ENCODE measurements at regions not wholly inside any gene's neighbourhood (a gene's known extent, or its start where the extent isn't known, plus 50 kb on each side); places are given as distances from the start of the nearest gene placed in this dataset.

DNA sequence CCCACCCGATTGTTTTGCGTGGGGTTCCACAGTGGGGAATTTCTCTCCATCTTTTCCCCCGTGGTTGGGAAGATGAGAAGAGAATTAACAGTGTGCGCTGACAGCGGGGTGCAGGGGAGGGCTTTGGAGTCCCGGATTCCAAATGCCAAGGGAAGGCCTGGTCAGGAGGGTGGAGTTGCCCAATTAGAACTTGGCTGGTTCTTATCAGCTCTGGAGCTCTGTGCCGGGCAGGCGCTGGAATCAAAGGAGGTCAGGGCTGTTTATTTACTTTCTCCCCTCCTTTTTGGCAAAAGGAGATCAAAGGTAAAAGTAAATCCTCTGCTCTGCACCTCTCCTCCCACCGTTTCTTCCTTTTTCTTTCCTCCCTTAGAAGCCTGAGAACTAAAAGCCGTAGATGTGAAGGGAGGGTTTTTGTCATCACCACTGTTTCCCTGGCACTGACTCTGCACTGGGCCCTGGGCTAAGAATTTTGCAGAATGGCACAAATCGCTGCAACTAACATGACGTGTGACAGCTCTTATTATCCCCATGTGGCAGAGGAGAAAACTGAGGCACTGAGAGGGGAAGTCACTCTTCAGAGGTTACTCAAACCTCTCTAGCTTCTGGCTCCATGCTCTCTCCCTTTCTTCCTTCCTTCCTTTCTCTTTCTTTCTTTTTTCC, 95.2 kb upstream of the ZNF716 start:
- Histone ChIP-seq H3K9me3 (ENCODE audit: control insufficient read depth, insufficient read depth, low read depth, low read length) (no peaks in the 10 kb centered on the region), H3K4me3 (ENCODE audit: low read depth, low read length) (no peak overlapping the region), H3K4me1 (ENCODE audit: control insufficient read depth, insufficient read depth, low read length) (no peaks in the 10 kb centered on the region), H3K36me3 (ENCODE audit: control insufficient read depth in 2 of 2, insufficient read depth in 1 of 2, low read length in 2 of 2) (no peaks in the 10 kb centered on the region), H3K27ac (ENCODE audit: extremely low read depth, low read depth, low read length) (no peak overlapping the region)
- TF ChIP-seq ZBTB8A (tag by site-specific recombination; IDR thresholded peaks at IDR 0.05) (no peak), ZNF629 (tag by site-specific recombination; IDR thresholded peaks at IDR 0.05) (no peak), HOXC10 (CRISPR knock-in tag; IDR thresholded peaks at IDR 0.05) (no peak), ZNF214 (tag by site-specific recombination; IDR thresholded peaks at IDR 0.05; ENCODE audit: borderline replicate concordance) (no peak)
- CTCF ChIA-PET, result interaction anchor here (0.5 kb wide), 1 partner anchor 1351 kb away, joined by 4 read pairs; no protein-coding TSS in a partner anchor
- POLR2A ChIA-PET, result no interaction called here

DNA sequence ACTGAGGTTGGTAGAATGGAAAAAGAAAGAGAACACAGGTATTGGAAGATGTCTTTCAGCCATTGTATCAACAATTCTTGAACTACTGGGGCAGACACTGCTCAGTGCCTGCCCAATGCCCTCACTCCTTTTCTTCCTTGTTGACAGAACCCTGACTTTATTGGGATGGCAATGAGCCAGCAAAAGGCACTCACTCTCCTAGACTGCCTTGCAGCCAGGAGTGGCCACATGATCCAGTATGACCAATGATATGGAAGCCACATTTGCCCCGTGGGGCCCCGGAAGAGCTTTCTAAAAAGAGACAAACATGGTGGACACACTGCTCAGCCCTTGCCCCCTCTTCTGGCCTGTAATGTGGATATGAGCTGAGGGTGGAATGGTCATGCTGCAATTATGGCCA, 88.6 kb upstream of the ZNF716 start:
- Histone ChIP-seq H3K4me1 (ENCODE audit: control insufficient read depth, insufficient read depth, low read length) (no peaks in the 10 kb centered on the region), H3K4me3 (ENCODE audit: low read depth, low read length) (no peak overlapping the region), H3K36me3 (ENCODE audit: control insufficient read depth in 2 of 2, insufficient read depth in 1 of 2, low read length in 2 of 2) (no peaks in the 10 kb centered on the region), H3K27ac (ENCODE audit: extremely low read depth, low read depth, low read length) (no peak overlapping the region), H3K9me3 (ENCODE audit: control insufficient read depth, insufficient read depth, low read depth, low read length) (no peaks in the 10 kb centered on the region)
- CTCF ChIA-PET, result no interaction called here
- POLR2A ChIA-PET, result no interaction called here
- TF ChIP-seq HOXD13 (CRISPR knock-in tag; IDR thresholded peaks at IDR 0.05; ENCODE audit: borderline replicate concordance), result no peak
- TF ChIP-seq ZNF10 (tag by site-specific recombination; IDR thresholded peaks at IDR 0.05), result no peak
- no peak for TF ChIP-seq GFI1B (tag by site-specific recombination; IDR thresholded peaks at IDR 0.05)
- no peak for TF ChIP-seq ZNF76 (tag by site-specific recombination; IDR thresholded peaks at IDR 0.05; ENCODE audit: borderline replicate concordance, low read depth)
- TF ChIP-seq SCRT2 (tag by site-specific recombination; IDR thresholded peaks at IDR 0.05), result no peak
- TF ChIP-seq, protein P1, sequence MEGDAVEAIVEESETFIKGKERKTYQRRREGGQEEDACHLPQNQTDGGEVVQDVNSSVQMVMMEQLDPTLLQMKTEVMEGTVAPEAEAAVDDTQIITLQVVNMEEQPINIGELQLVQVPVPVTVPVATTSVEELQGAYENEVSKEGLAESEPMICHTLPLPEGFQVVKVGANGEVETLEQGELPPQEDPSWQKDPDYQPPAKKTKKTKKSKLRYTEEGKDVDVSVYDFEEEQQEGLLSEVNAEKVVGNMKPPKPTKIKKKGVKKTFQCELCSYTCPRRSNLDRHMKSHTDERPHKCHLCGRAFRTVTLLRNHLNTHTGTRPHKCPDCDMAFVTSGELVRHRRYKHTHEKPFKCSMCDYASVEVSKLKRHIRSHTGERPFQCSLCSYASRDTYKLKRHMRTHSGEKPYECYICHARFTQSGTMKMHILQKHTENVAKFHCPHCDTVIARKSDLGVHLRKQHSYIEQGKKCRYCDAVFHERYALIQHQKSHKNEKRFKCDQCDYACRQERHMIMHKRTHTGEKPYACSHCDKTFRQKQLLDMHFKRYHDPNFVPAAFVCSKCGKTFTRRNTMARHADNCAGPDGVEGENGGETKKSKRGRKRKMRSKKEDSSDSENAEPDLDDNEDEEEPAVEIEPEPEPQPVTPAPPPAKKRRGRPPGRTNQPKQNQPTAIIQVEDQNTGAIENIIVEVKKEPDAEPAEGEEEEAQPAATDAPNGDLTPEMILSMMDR (tag by site-specific recombination; IDR thresholded peaks at IDR 0.05), result no peak
- TF ChIP-seq ZNF561 (tag by site-specific recombination; IDR thresholded peaks at IDR 0.05; ENCODE audit: borderline replicate concordance), result no peak
- TF ChIP-seq ZNF510 (tag by site-specific recombination; IDR thresholded peaks at IDR 0.05; ENCODE audit: insufficient replicate concordance), result no peak

DNA sequence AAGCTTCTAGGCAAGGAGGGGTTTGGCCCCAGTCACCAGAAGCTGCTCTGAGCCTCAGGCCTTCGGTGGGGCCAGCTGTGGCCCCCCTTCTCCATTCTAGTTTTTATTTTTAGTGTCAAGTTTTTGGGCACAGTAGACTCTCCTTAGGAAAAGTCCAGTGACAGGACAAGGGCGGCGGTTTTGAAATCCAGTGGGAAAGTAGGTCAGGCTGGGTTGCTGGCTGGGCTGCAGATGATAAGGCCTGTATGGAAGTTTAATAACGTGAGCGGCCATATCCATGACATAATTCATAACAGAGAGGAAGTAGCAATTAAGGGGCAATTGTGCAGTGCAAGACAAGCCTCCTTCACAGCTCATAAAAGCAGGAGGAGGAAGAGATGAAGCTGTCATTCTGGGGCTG, 87.1 kb upstream of the ZNF716 start:
- H3K36me3 ChIP-seq (ENCODE audit: control insufficient read depth in 2 of 2, insufficient read depth in 1 of 2, low read length in 2 of 2), result no peaks in the 10 kb centered on the region
- no peaks in the 10 kb centered on the region; the same call in 1 of the 2 replicates for H3K9me3 ChIP-seq (ENCODE audit: control insufficient read depth, insufficient read depth, low read depth, low read length)
- ChIA-PET CTCF (no interaction called here), POLR2A (no interaction called here)
- no peaks in the 10 kb centered on the region for H3K4me1 ChIP-seq (ENCODE audit: control insufficient read depth, insufficient read depth, low read length)
- no peak overlapping the region for H3K27ac ChIP-seq (ENCODE audit: extremely low read depth, low read depth, low read length)
- TF ChIP-seq ZBTB1 (tag by site-specific recombination; IDR thresholded peaks at IDR 0.05) (no peak), ZNF621 (tag by site-specific recombination; IDR thresholded peaks at IDR 0.05) (no peak), ZNF777 (tag by site-specific recombination; IDR thresholded peaks at IDR 0.05; ENCODE audit: borderline replicate concordance) (no peak)
- H3K4me3 ChIP-seq (ENCODE audit: low read depth, low read length), result no peak overlapping the region

DNA sequence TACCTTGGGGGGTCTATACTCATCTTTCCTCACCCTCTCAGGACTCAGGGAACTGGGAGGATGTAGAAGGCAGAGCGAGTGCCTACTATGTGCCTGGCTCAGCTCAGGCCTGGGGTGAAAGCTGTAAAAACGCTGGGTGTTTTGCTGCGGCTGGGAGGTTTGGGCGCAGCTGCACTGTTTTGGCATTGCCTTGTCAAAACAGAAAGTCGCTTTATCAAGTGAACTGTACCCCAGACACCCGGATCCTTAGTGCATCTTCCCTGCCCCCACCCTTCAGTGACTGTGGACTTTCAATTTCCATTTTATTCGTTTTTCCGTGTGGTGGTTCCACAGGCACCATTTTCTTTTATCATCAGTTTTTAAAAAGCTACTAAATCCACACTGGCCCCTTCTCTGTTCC, 86.7 kb upstream of the ZNF716 start:
- no peaks in the 10 kb centered on the region for H3K36me3 ChIP-seq (ENCODE audit: control insufficient read depth in 2 of 2, insufficient read depth in 1 of 2, low read length in 2 of 2)
- H3K4me1 ChIP-seq (ENCODE audit: control insufficient read depth, insufficient read depth, low read length), result no peaks in the 10 kb centered on the region
- POLR2A ChIA-PET, result no interaction called here
- TF ChIP-seq ZNF501 (tag by site-specific recombination; IDR thresholded peaks at IDR 0.05) (no peak), ZNF302 (tag by site-specific recombination; IDR thresholded peaks at IDR 0.05; ENCODE audit: low read depth) (no peak), ZNF792 (tag by site-specific recombination; IDR thresholded peaks at IDR 0.05) (no peak), EGR2 (tag by site-specific recombination; IDR thresholded peaks at IDR 0.05; ENCODE audit: low read depth) (no peak), KLF1 (tag by site-specific recombination; IDR thresholded peaks at IDR 0.05) (no peak), ZNF600 (tag by site-specific recombination; IDR thresholded peaks at IDR 0.05) (no peak)
- no peaks in the 10 kb centered on the region; the same call in 1 of the 2 replicates for H3K9me3 ChIP-seq (ENCODE audit: control insufficient read depth, insufficient read depth, low read depth, low read length)
- CTCF ChIA-PET, result no interaction called here
- no peak overlapping the region for H3K27ac ChIP-seq (ENCODE audit: extremely low read depth, low read depth, low read length)
- no peak overlapping the region for H3K4me3 ChIP-seq (ENCODE audit: low read depth, low read length)

All from HEK293 (cell line).